ENCODE measurements at regions not wholly inside any gene's neighbourhood (a gene's known extent, or its start where the extent isn't known, plus 50 kb on each side); places are given as distances from the start of the nearest gene placed in this dataset.
"Not testable (repeated sequence)": the region's sequence is repeated elsewhere in the genome, so short reads cannot be mapped to it uniquely, and the experiment has no call there.

GRCh38 chr4:40693946-40694345 is 55.8 kb upstream of the NSUN7 start:
- no peak overlapping the region for H2BK120ac ChIP-seq (ENCODE audit: insufficient read depth, low read length, poor library complexity)
- H3K79me2 ChIP-seq (ENCODE audit: control insufficient read depth, insufficient read depth, low read length, poor library complexity) = no peaks in the 10 kb centered on the region
- H2BK5ac ChIP-seq (ENCODE audit: low read depth, low read length, poor library complexity) = no peak overlapping the region
- no CpG with 5 or more reads among the region's 1 CpG for WGBS (ENCODE audit: extremely low coverage, insufficient coverage, insufficient read length)
- H3K4me2 ChIP-seq (ENCODE audit: low read length) = no peak overlapping the region
- no peak overlapping the region for H2BK12ac ChIP-seq (ENCODE audit: low read length)
- no peak overlapping the region for H2AFZ ChIP-seq (ENCODE audit: insufficient read depth, low read length, poor library complexity)
- H4K12ac ChIP-seq (ENCODE audit: low read depth, low read length) = no peak overlapping the region
- H3K18ac ChIP-seq (ENCODE audit: low read length) = no peak overlapping the region
- H3K36me3 ChIP-seq (ENCODE audit: control insufficient read depth in 1 of 2, insufficient read depth in 2 of 2, low read length in 2 of 2) = no peaks in the 10 kb centered on the region
- H3K4ac ChIP-seq (ENCODE audit: low read depth, low read length) = no peak overlapping the region
- H3K14ac ChIP-seq (ENCODE audit: low read length) = no peak overlapping the region
- H3K27ac ChIP-seq (ENCODE audit: low read depth, low read length) = peak overlapping the region; percentile 20
- H3K4me1 ChIP-seq (ENCODE audit: control insufficient read depth in 1 of 2, insufficient read depth in 2 of 2, low read length in 2 of 2) = peaks cover 5 to 8% of the 10 kb centered on the region in 2 experiments
- H3K23ac ChIP-seq (ENCODE audit: low read length) = no peak overlapping the region
- peak; percentile 65 to 79 for DNase-seq
- H3K9me3 ChIP-seq (ENCODE audit: insufficient read depth, low read depth, low read length) = no peaks in the 10 kb centered on the region
- no peak overlapping the region for H2AK5ac ChIP-seq (ENCODE audit: low read length)
- no peak overlapping the region for H3K4me3 ChIP-seq (ENCODE audit: low read depth, low read length)
- H4K91ac ChIP-seq (ENCODE audit: low read depth, low read length) = no peak overlapping the region
- H3K9ac ChIP-seq (ENCODE audit: low read length) = no peak overlapping the region
- H3K79me1 ChIP-seq (ENCODE audit: low read length) = peaks cover 3% of the 10 kb centered on the region
- no peak overlapping the region for H4K8ac ChIP-seq (ENCODE audit: low read depth, low read length)
- H3K27me3 ChIP-seq (ENCODE audit: insufficient read depth, low read length) = no peaks in the 10 kb centered on the region

- not testable (repeated sequence) for H4K8ac ChIP-seq (ENCODE audit: low read depth, low read length); H3K36me3 ChIP-seq (ENCODE audit: control insufficient read depth in 1 of 2, insufficient read depth in 2 of 2, low read length in 2 of 2); H3K9me3 ChIP-seq (ENCODE audit: insufficient read depth, low read depth, low read length); H3K4ac ChIP-seq (ENCODE audit: low read depth, low read length); H2BK5ac ChIP-seq (ENCODE audit: low read depth, low read length, poor library complexity); H3K27me3 ChIP-seq (ENCODE audit: insufficient read depth, low read length); H3K4me3 ChIP-seq (ENCODE audit: low read depth, low read length); H2BK12ac ChIP-seq (ENCODE audit: low read length); H3K23ac ChIP-seq (ENCODE audit: low read length); H3K27ac ChIP-seq (ENCODE audit: low read depth, low read length); H4K12ac ChIP-seq (ENCODE audit: low read depth, low read length); H2AK5ac ChIP-seq (ENCODE audit: low read length); H3K14ac ChIP-seq (ENCODE audit: low read length); H3K4me2 ChIP-seq (ENCODE audit: low read length); H3K9ac ChIP-seq (ENCODE audit: low read length); H3K4me1 ChIP-seq (ENCODE audit: control insufficient read depth in 1 of 2, insufficient read depth in 2 of 2, low read length in 2 of 2); H2AFZ ChIP-seq (ENCODE audit: insufficient read depth, low read length, poor library complexity); H2BK120ac ChIP-seq (ENCODE audit: insufficient read depth, low read length, poor library complexity); H3K79me1 ChIP-seq (ENCODE audit: low read length); H3K18ac ChIP-seq (ENCODE audit: low read length); H3K79me2 ChIP-seq (ENCODE audit: control insufficient read depth, insufficient read depth, low read length, poor library complexity); H4K91ac ChIP-seq (ENCODE audit: low read depth, low read length)
- peak; percentile 58 to 75 for DNase-seq
- no CpG with 5 or more reads among the region's 6 CpGs for WGBS (ENCODE audit: extremely low coverage, insufficient coverage, insufficient read length)
These were observed 52.3 kb upstream of the NSUN7 start for GRCh38 chr4:40697476-40697875.

GRCh38 chr4:40698733-40699132 is 51.0 kb upstream of the NSUN7 start:
- DNase-seq = peak in 1 of 2 donors; percentile 67
- H3K14ac ChIP-seq (ENCODE audit: low read length) = no peak overlapping the region
- no peaks in the 10 kb centered on the region for H3K27me3 ChIP-seq (ENCODE audit: insufficient read depth, low read length)
- no peak overlapping the region for H3K18ac ChIP-seq (ENCODE audit: low read length)
- H3K79me1 ChIP-seq (ENCODE audit: low read length) = peaks cover 3% of the 10 kb centered on the region
- no peak overlapping the region for H4K8ac ChIP-seq (ENCODE audit: low read depth, low read length)
- no peak overlapping the region for H3K4ac ChIP-seq (ENCODE audit: low read depth, low read length)
- H3K23ac ChIP-seq (ENCODE audit: low read length) = no peak overlapping the region
- H4K91ac ChIP-seq (ENCODE audit: low read depth, low read length) = no peak overlapping the region
- no peak overlapping the region for H2BK5ac ChIP-seq (ENCODE audit: low read depth, low read length, poor library complexity)
- H3K4me2 ChIP-seq (ENCODE audit: low read length) = no peak overlapping the region
- H2AFZ ChIP-seq (ENCODE audit: insufficient read depth, low read length, poor library complexity) = no peak overlapping the region
- H3K9ac ChIP-seq (ENCODE audit: low read length) = no peak overlapping the region
- no peaks in the 10 kb centered on the region for H3K9me3 ChIP-seq (ENCODE audit: insufficient read depth, low read depth, low read length)
- WGBS (ENCODE audit: extremely low coverage, insufficient coverage, insufficient read length) = no CpG with 5 or more reads among the region's 1 CpG
- H3K36me3 ChIP-seq (ENCODE audit: control insufficient read depth in 1 of 2, insufficient read depth in 2 of 2, low read length in 2 of 2) = no peaks in the 10 kb centered on the region
- H2BK120ac ChIP-seq (ENCODE audit: insufficient read depth, low read length, poor library complexity) = no peak overlapping the region
- H3K79me2 ChIP-seq (ENCODE audit: control insufficient read depth, insufficient read depth, low read length, poor library complexity) = no peaks in the 10 kb centered on the region
- no peak overlapping the region for H3K4me3 ChIP-seq (ENCODE audit: low read depth, low read length)
- H3K27ac ChIP-seq (ENCODE audit: low read depth, low read length) = no peak overlapping the region
- no peak overlapping the region for H2AK5ac ChIP-seq (ENCODE audit: low read length)
- H2BK12ac ChIP-seq (ENCODE audit: low read length) = no peak overlapping the region
- peaks cover 4 to 6% of the 10 kb centered on the region in 2 experiments for H3K4me1 ChIP-seq (ENCODE audit: control insufficient read depth in 1 of 2, insufficient read depth in 2 of 2, low read length in 2 of 2)
- H4K12ac ChIP-seq (ENCODE audit: low read depth, low read length) = no peak overlapping the region

- Histone ChIP-seq H3K4me1 (ENCODE audit: control insufficient read depth in 1 of 2, insufficient read depth in 2 of 2, low read length in 2 of 2) (peaks cover 0 to 1% of the 10 kb centered on the region in 2 experiments), H3K14ac (ENCODE audit: low read length) (no peak overlapping the region), H3K27me3 (ENCODE audit: insufficient read depth, low read length) (no peaks in the 10 kb centered on the region), H3K79me1 (ENCODE audit: low read length) (peaks cover 2% of the 10 kb centered on the region), H2AFZ (ENCODE audit: insufficient read depth, low read length, poor library complexity) (no peak overlapping the region), H3K18ac (ENCODE audit: low read length) (no peak overlapping the region), H2AK5ac (ENCODE audit: low read length) (no peak overlapping the region), H4K8ac (ENCODE audit: low read depth, low read length) (no peak overlapping the region), H4K12ac (ENCODE audit: low read depth, low read length) (no peak overlapping the region), H2BK12ac (ENCODE audit: low read length) (no peak overlapping the region), H4K91ac (ENCODE audit: low read depth, low read length) (no peak overlapping the region), H3K4me3 (ENCODE audit: low read depth, low read length) (no peak overlapping the region), H3K4ac (ENCODE audit: low read depth, low read length) (no peak overlapping the region), H3K23ac (ENCODE audit: low read length) (no peak overlapping the region), H3K27ac (ENCODE audit: low read depth, low read length) (no peak overlapping the region), H2BK5ac (ENCODE audit: low read depth, low read length, poor library complexity) (no peak overlapping the region), H3K9ac (ENCODE audit: low read length) (no peak overlapping the region), H3K4me2 (ENCODE audit: low read length) (no peak overlapping the region), H3K79me2 (ENCODE audit: control insufficient read depth, insufficient read depth, low read length, poor library complexity) (no peaks in the 10 kb centered on the region), H2BK120ac (ENCODE audit: insufficient read depth, low read length, poor library complexity) (no peak overlapping the region), H3K9me3 (ENCODE audit: insufficient read depth, low read depth, low read length) (no peaks in the 10 kb centered on the region), H3K36me3 (ENCODE audit: control insufficient read depth in 1 of 2, insufficient read depth in 2 of 2, low read length in 2 of 2) (no peaks in the 10 kb centered on the region)
- WGBS (ENCODE audit: extremely low coverage, insufficient coverage, insufficient read length) = no CpG with 5 or more reads among the region's 5 CpGs
- no peak for DNase-seq
These were observed 50.1 kb upstream of the NSUN7 start for GRCh38 chr4:40699648-40700047.
